HG02642 (cell line): ENCODE measurements at regions not wholly inside any gene's neighbourhood (a gene's known extent, or its start where the extent isn't known, plus 50 kb on each side); places are given as distances from the start of the nearest gene placed in this dataset.

Experiments
- ATAC-seq: cut with Tn5 transposase; IDR thresholded peaks from one replicate; pipeline ENCODE4 v1.9.1; 2021; ENCODE audit warnings: mild to moderate bottlenecking; ENCODE audit not compliant: unreplicated experiment, poor library complexity

GRCh38 chr16:65196420-65197075, 74.7 kb upstream of the CDH11 start:
- no peak for ATAC-seq

- ATAC-seq = no peak
These were observed 74.1 kb upstream of the CDH11 start for GRCh38 chr16:65195998-65196397.

DNA sequence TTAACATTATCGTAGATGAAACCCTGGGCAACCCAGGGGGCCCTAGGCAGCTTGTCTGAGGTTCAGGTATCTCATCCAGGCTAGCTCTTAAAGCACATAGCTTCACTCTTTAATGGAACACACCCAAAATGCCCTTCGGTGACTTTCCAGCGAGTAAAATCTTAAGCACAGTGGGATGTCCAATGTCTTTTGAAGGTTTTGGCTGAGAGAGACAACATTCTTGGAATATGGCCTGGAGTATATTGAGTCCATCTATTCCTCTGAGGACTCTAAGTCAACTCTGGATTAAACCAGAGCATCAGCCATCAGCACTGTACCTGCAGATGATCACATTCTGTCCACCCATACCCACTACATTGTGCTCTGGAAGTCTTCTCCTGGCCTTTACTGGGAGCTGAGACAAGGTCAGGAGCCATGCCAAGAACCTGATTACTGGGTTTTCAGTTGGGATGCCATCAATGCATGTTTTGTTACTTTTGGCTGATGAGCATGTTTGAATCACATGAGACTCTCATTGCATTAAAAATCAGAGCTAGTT, 63.4 kb upstream of the CDH11 start:
- ATAC-seq = no peak

DNA sequence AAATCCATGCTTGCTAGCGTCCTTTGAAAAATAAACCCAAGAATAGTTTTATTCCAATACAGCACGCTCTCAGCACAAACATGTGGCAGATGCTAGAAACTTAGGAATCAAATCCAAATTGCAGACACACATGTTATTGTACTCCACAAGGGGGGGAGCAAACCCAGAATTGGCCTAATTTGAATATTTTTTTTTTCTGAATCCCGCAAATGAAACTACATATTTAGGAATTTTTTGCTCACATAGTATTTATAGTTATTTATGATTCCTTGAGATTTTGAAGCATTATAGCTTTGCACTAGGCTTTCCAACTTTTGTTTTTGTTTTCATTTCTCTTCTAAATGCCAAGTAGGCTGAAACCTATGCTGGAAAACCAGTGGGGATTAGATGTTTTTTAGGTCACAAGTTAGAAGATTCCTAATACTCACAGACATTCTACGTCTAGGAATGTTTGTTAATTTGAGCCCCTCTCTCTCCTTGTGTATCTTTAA, 59.3 kb upstream of the CDH11 start:
- no peak for ATAC-seq

DNA sequence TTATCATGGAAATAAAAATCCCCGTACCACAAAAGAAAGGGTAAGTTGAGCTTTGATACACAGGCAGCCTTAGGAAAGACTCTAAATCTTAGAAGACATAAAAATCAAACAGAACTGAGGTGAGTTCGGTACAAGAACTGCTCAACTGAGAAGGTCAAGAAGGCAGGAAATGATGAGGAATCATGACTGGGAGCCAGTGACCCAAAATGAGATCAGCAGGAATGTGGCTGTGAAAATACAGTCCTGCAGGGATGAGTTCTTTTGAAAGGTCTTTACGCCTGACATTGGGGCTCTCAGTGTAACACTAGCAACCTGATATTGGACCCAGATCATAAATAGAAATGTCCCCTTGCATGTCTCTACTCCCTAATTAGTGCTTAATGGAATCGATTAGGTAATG, 56.3 kb upstream of the CDH11 start:
- no peak for ATAC-seq

DNA sequence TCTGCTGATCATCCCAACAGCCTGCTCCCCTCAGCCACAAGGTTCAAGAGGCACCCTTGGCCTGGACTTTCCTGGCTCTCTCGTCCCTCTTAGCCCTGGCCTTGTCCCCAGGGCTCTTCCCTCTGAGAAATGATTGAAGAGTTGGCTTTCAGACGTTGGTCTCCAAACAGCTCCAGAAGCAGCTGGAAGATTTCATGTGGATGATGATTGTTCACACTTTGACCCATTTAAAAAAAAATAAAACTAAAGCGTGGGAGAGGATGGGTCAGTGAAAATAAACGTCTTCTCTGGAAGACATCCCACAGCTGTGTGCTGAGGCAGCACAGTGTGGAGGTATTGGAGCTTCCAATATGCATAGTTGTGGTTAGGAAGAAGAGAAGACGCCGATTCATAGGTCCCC, 54.7 kb upstream of the CDH11 start:
- no peak for ATAC-seq

DNA sequence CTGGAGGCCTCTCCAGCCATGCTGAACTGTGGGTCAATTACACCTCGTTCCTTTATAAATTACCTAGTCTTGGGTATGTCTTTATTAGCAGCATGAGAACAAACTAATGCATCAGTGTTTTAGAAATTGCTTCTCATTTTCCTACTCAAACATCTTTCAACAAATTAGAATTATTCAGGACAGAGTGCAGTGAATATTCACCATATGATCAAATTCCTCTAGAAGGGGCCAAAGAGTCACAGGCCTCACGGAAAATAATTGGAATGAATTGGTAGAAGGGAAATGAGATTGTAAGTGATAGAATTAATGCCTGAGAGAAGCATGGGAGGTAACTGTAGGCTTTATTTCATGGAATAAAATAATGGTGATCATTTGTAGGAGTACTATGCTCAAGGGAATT, 50.5 kb upstream of the CDH11 start:
- ATAC-seq = no peak
